ENCODE measurements at regions not wholly inside any gene's neighbourhood (a gene's known extent, or its start where the extent isn't known, plus 50 kb on each side); places are given as distances from the start of the nearest gene placed in this dataset.

DNA sequence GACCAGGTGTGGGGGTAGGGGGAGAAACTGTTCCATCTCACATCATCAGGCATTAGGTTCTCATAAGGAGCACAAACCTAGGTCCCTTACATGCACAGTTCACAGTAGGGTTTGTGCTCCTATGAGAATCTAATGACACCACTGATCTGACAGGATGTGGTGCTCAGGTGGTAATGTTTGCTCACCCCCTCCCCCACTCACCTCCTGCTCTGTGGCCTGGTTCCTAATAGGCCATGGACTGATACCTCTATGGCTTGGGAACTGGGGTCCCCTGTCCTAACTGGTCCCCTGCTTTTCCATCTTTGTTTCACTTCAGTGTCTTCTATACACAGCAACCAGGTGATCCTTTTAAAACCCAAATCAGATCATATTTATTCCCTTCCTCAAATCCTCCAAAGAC is 267.8 kb downstream of the TNS1 start (continued):
- TF ChIP-seq, protein P1, sequence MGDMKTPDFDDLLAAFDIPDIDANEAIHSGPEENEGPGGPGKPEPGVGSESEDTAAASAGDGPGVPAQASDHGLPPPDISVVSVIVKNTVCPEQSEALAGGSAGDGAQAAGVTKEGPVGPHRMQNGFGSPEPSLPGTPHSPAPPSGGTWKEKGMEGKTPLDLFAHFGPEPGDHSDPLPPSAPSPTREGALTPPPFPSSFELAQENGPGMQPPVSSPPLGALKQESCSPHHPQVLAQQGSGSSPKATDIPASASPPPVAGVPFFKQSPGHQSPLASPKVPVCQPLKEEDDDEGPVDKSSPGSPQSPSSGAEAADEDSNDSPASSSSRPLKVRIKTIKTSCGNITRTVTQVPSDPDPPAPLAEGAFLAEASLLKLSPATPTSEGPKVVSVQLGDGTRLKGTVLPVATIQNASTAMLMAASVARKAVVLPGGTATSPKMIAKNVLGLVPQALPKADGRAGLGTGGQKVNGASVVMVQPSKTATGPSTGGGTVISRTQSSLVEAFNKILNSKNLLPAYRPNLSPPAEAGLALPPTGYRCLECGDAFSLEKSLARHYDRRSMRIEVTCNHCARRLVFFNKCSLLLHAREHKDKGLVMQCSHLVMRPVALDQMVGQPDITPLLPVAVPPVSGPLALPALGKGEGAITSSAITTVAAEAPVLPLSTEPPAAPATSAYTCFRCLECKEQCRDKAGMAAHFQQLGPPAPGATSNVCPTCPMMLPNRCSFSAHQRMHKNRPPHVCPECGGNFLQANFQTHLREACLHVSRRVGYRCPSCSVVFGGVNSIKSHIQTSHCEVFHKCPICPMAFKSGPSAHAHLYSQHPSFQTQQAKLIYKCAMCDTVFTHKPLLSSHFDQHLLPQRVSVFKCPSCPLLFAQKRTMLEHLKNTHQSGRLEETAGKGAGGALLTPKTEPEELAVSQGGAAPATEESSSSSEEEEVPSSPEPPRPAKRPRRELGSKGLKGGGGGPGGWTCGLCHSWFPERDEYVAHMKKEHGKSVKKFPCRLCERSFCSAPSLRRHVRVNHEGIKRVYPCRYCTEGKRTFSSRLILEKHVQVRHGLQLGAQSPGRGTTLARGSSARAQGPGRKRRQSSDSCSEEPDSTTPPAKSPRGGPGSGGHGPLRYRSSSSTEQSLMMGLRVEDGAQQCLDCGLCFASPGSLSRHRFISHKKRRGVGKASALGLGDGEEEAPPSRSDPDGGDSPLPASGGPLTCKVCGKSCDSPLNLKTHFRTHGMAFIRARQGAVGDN (IDR thresholded peaks at IDR 0.05), result no peak
- TF ChIP-seq, protein P2, sequence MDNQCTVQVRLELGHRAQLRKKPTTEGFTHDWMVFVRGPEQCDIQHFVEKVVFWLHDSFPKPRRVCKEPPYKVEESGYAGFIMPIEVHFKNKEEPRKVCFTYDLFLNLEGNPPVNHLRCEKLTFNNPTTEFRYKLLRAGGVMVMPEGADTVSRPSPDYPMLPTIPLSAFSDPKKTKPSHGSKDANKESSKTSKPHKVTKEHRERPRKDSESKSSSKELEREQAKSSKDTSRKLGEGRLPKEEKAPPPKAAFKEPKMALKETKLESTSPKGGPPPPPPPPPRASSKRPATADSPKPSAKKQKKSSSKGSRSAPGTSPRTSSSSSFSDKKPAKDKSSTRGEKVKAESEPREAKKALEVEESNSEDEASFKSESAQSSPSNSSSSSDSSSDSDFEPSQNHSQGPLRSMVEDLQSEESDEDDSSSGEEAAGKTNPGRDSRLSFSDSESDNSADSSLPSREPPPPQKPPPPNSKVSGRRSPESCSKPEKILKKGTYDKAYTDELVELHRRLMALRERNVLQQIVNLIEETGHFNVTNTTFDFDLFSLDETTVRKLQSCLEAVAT (IDR thresholded peaks at IDR 0.05), result no peak
- TF ChIP-seq POLR2AphosphoS5 (IDR thresholded peaks at IDR 0.05; ENCODE audit: low read length) (no peak), STAT1 (conservative IDR thresholded peaks at IDR 0.05) (no peak), ZNF217 (IDR thresholded peaks at IDR 0.05) (no peak), CBX3 (IDR thresholded peaks at IDR 0.05; ENCODE audit: borderline replicate concordance, low read depth) (no peak), DPF2 (IDR thresholded peaks at IDR 0.05) (no peak), ZBED1 (IDR thresholded peaks at IDR 0.05; ENCODE audit: borderline replicate concordance) (no peak), RAD51 (IDR thresholded peaks at IDR 0.05) (no peak)
- TF ChIP-seq, protein P3, sequence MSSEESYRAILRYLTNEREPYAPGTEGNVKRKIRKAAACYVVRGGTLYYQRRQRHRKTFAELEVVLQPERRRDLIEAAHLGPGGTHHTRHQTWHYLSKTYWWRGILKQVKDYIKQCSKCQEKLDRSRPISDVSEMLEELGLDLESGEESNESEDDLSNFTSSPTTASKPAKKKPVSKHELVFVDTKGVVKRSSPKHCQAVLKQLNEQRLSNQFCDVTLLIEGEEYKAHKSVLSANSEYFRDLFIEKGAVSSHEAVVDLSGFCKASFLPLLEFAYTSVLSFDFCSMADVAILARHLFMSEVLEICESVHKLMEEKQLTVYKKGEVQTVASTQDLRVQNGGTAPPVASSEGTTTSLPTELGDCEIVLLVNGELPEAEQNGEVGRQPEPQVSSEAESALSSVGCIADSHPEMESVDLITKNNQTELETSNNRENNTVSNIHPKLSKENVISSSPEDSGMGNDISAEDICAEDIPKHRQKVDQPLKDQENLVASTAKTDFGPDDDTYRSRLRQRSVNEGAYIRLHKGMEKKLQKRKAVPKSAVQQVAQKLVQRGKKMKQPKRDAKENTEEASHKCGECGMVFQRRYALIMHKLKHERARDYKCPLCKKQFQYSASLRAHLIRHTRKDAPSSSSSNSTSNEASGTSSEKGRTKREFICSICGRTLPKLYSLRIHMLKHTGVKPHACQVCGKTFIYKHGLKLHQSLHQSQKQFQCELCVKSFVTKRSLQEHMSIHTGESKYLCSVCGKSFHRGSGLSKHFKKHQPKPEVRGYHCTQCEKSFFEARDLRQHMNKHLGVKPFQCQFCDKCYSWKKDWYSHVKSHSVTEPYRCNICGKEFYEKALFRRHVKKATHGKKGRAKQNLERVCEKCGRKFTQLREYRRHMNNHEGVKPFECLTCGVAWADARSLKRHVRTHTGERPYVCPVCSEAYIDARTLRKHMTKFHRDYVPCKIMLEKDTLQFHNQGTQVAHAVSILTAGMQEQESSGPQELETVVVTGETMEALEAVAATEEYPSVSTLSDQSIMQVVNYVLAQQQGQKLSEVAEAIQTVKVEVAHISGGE (CRISPR knock-in tag; IDR thresholded peaks at IDR 0.05), result no peak
- TF ChIP-seq, protein P4, sequence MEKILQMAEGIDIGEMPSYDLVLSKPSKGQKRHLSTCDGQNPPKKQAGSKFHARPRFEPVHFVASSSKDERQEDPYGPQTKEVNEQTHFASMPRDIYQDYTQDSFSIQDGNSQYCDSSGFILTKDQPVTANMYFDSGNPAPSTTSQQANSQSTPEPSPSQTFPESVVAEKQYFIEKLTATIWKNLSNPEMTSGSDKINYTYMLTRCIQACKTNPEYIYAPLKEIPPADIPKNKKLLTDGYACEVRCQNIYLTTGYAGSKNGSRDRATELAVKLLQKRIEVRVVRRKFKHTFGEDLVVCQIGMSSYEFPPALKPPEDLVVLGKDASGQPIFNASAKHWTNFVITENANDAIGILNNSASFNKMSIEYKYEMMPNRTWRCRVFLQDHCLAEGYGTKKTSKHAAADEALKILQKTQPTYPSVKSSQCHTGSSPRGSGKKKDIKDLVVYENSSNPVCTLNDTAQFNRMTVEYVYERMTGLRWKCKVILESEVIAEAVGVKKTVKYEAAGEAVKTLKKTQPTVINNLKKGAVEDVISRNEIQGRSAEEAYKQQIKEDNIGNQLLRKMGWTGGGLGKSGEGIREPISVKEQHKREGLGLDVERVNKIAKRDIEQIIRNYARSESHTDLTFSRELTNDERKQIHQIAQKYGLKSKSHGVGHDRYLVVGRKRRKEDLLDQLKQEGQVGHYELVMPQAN (conservative IDR thresholded peaks at IDR 0.05), result no peak
- TF ChIP-seq, protein P5, sequence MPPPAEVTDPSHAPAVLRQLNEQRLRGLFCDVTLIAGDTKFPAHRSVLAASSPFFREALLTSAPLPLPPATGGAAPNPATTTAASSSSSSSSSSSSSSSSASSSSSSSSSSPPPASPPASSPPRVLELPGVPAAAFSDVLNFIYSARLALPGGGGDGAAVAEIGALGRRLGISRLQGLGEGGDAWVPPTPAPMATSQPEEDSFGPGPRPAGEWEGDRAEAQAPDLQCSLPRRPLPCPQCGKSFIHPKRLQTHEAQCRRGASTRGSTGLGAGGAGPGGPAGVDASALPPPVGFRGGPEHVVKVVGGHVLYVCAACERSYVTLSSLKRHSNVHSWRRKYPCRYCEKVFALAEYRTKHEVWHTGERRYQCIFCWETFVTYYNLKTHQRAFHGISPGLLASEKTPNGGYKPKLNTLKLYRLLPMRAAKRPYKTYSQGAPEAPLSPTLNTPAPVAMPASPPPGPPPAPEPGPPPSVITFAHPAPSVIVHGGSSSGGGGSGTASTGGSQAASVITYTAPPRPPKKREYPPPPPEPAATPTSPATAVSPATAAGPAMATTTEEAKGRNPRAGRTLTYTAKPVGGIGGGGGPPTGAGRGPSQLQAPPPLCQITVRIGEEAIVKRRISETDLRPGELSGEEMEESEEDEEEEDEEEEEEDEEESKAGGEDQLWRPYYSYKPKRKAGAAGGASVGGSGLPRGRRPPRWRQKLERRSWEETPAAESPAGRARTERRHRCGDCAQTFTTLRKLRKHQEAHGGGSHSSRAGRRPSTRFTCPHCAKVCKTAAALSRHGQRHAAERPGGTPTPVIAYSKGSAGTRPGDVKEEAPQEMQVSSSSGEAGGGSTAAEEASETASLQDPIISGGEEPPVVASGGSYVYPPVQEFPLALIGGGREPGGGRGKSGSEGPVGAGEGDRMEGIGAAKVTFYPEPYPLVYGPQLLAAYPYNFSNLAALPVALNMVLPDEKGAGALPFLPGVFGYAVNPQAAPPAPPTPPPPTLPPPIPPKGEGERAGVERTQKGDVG (CRISPR knock-in tag; IDR thresholded peaks at IDR 0.05), result no peak

Data from GM12878 (cell line).